Neuronal stem cell (in vitro differentiated cells): ENCODE measurements at regions not wholly inside any gene's neighbourhood (a gene's known extent, or its start where the extent isn't known, plus 50 kb on each side); places are given as distances from the start of the nearest gene placed in this dataset.

ENCODE experiments used
- DNase-seq: peaks from one replicate; pipeline ENCODE4 v3.0.0-alpha.2; 2013; ENCODE audit warnings: low spot score
- H2AFZ ChIP-seq: one replicate; pipeline ENCODE4 v1.6.1; 2013; ENCODE audit warnings: mild to moderate bottlenecking, low read length, inconsistent platforms
- H2AK5ac ChIP-seq: 2 replicates; pipeline ENCODE4 v1.6.1; 2013; ENCODE audit warnings: low read depth, mild to moderate bottlenecking, inconsistent platforms, low read length, moderate library complexity, mixed read lengths
- H2BK120ac ChIP-seq: 2 replicates; pipeline ENCODE4 v1.6.1; 2013; ENCODE audit warnings: low read depth, mild to moderate bottlenecking, inconsistent platforms, low read length, moderate library complexity, mixed read lengths
- H2BK12ac ChIP-seq: one replicate; pipeline ENCODE4 v1.6.1; 2013; ENCODE audit warnings: low read length, inconsistent platforms
- H2BK15ac ChIP-seq: 2 replicates; pipeline ENCODE4 v1.6.1; 2013; ENCODE audit warnings: mild to moderate bottlenecking, low read length, inconsistent platforms, mixed read lengths
- H2BK5ac ChIP-seq: one replicate; pipeline ENCODE4 v1.6.1; 2013; ENCODE audit warnings: inconsistent platforms, mild to moderate bottlenecking, low read length, moderate library complexity
- H3K14ac ChIP-seq: one replicate; pipeline ENCODE4 v1.6.1; 2013; ENCODE audit warnings: low read length, inconsistent platforms
- H3K18ac ChIP-seq: 2 replicates; pipeline ENCODE4 v1.6.1; 2013; ENCODE audit warnings: low read length, inconsistent platforms
- H3K23ac ChIP-seq: 2 replicates; pipeline ENCODE4 v1.6.1; 2013; ENCODE audit warnings: low read depth, mild to moderate bottlenecking, mixed read lengths, low read length, inconsistent platforms; ENCODE audit not compliant: poor library complexity
- H3K27ac ChIP-seq: replicated peaks from 3 replicates; pipeline ENCODE4 v1.5.1; 2013; ENCODE audit warnings: low read length, inconsistent platforms
- H3K27me3 ChIP-seq, 3 experiments: 2 replicates each; pipeline ENCODE4 v1.6.1; 2013; ENCODE audit warnings: low read length in 3 of 3, mild to moderate bottlenecking in 2 of 3, inconsistent platforms in 1 of 3, low read depth in 1 of 3, mixed read lengths in 1 of 3, moderate library complexity in 1 of 3; ENCODE audit not compliant: control insufficient read depth in 3 of 3, insufficient read depth in 3 of 3
- H3K36me3 ChIP-seq, 2 donors: replicated peaks in 1 of 2; 2 replicates each; pipeline ENCODE4 v1.6.1; 2013; ENCODE audit warnings: low read length in 2 of 2; ENCODE audit not compliant: control insufficient read depth in 2 of 2, insufficient read depth in 2 of 2
- H3K4ac ChIP-seq: 2 replicates; pipeline ENCODE4 v1.6.1; 2013; ENCODE audit warnings: inconsistent platforms, mild to moderate bottlenecking, low read length, moderate library complexity
- H3K4me1 ChIP-seq, 2 donors: 1 replicate in 1 of 2; 2 replicates in 1 of 2; pipeline ENCODE4 v1.6.1; 2013; ENCODE audit warnings: low read length in 2 of 2, low read depth in 1 of 2; ENCODE audit not compliant: control insufficient read depth in 2 of 2, insufficient read depth in 1 of 2
- H3K4me2 ChIP-seq: one replicate; pipeline ENCODE4 v1.6.1; 2013; ENCODE audit warnings: mild to moderate bottlenecking, low read length, inconsistent platforms; ENCODE audit not compliant: insufficient read depth, poor library complexity, severe bottlenecking
- H3K4me3 ChIP-seq, 2 donors: 2 replicates each; pipeline ENCODE4 v1.5.1; 2013; ENCODE audit warnings: low read length in 2 of 2, mild to moderate bottlenecking in 2 of 2, inconsistent platforms in 1 of 2, moderate library complexity in 1 of 2
- H3K79me1 ChIP-seq: one replicate; pipeline ENCODE4 v1.6.1; 2013; ENCODE audit warnings: low read depth, mild to moderate bottlenecking, inconsistent platforms, low read length, moderate library complexity
- H3K9ac ChIP-seq: one replicate; pipeline ENCODE4 v1.6.1; 2013; ENCODE audit warnings: mild to moderate bottlenecking, low read depth, low read length, inconsistent platforms; ENCODE audit not compliant: poor library complexity
- H3K9me3 ChIP-seq, 2 donors: replicated peaks in 1 of 2; 2 replicates each; pipeline versions ENCODE3 to v1.6.1; 2013; ENCODE audit warnings: low read length in 2 of 2, mild to moderate bottlenecking in 2 of 2, inconsistent platforms in 1 of 2, low read depth in 1 of 2, mixed read lengths in 1 of 2, moderate library complexity in 1 of 2; ENCODE audit not compliant: control insufficient read depth in 2 of 2, insufficient read depth in 1 of 2
- H4K8ac ChIP-seq: one replicate; pipeline ENCODE4 v1.6.1; 2013; ENCODE audit warnings: low read depth, mild to moderate bottlenecking, inconsistent platforms, low read length, moderate library complexity
- H4K91ac ChIP-seq: one replicate; pipeline ENCODE4 v1.6.1; 2013; ENCODE audit warnings: low read length, low read depth, mild to moderate bottlenecking, inconsistent platforms; ENCODE audit not compliant: poor library complexity
- WGBS, 2 donors: extraction: QIAGEN DNeasy Blood & Tissue Kit; methylation state at CpG; one replicate each; pipeline ENCODE4 v1.1.7; 2013; ENCODE audit warnings: missing lambda C conversion rate in 2 of 2, mixed read lengths in 1 of 2; ENCODE audit not compliant: insufficient read length in 2 of 2, insufficient replicate concordance in 1 of 2; ENCODE audit errors: extremely low coverage in 2 of 2; 5-methylcytosine and 5-hydroxymethylcytosine counted together

DNA sequence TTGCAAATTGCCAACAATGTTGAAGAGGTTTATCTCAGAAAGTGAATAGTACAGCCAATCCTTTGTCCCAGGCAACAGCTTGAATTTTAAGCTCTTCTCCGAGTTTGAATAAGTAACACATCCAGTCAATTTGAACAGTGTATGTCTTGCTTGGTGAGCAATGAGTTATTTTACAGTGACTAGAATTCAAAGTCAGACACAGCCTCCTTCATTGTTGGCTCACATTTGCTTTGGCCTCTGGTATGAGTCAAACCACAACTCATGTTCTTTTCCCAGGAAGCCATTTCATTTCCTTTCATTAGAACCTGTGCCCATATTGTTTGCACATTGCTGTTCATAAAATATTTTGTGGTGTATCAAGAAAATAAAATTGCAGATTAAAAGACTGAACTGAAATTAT is 622.0 kb upstream of the DAB2 start:
- Histone ChIP-seq H3K4me1 (no peaks in the 10 kb centered on the region), H4K91ac (no peak overlapping the region), H3K27me3 (no peaks in the 10 kb centered on the region), H2BK120ac (no peak overlapping the region), H2AK5ac (no peak overlapping the region), H2AFZ (no peak overlapping the region), H3K4me2 (no peak overlapping the region), H3K27ac (no peak overlapping the region), H2BK12ac (no peak overlapping the region), H3K79me1 (no peaks in the 10 kb centered on the region), H3K23ac (no peak overlapping the region), H3K14ac (no peak overlapping the region), H3K36me3 (no peaks in the 10 kb centered on the region), H3K18ac (no peak overlapping the region), H4K8ac (no peak overlapping the region), H3K9me3 (no peaks in the 10 kb centered on the region), H2BK5ac (no peak overlapping the region), H3K9ac (no peak overlapping the region), H3K4ac (no peak overlapping the region), H2BK15ac (no peak overlapping the region), H3K4me3 (no peak overlapping the region)
- DNase-seq: no peak
- WGBS, 2 donors: no CpG with 5 or more reads among the region's 1 CpG

DNA sequence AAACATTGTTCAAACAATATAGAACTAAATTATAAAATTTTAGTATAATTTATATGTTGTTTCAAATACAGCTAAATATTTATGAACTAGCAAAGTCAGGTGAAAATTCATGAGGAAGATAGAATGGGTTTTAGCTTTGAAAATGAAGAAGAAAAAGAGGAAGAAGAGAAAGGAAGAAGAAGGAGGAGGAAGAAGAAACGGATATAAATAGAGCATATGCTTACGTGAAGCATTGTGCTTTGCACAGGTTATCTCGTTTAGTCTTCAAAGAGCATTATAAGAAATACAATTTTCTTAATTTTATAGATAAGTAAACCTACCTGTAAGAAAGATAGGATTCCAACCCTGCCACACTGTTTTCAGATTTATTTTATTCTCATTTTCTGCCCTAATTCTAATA is 620.6 kb upstream of the DAB2 start:
- Histone ChIP-seq H3K9ac (no peak overlapping the region), H2AK5ac (no peak overlapping the region), H3K23ac (no peak overlapping the region), H3K9me3 (no peaks in the 10 kb centered on the region), H3K36me3 (no peaks in the 10 kb centered on the region), H2BK120ac (no peak overlapping the region), H3K18ac (no peak overlapping the region), H2BK15ac (no peak overlapping the region), H2AFZ (no peak overlapping the region), H3K4me1 (no peaks in the 10 kb centered on the region), H3K4me2 (no peak overlapping the region), H4K8ac (no peak overlapping the region), H2BK5ac (no peak overlapping the region), H3K79me1 (no peaks in the 10 kb centered on the region), H3K4me3 (no peak overlapping the region), H3K14ac (no peak overlapping the region), H3K27me3 (no peaks in the 10 kb centered on the region), H4K91ac (no peak overlapping the region), H3K27ac (no peak overlapping the region), H2BK12ac (no peak overlapping the region), H3K4ac (no peak overlapping the region)
- WGBS, 2 donors: no CpG with 5 or more reads among the region's 3 CpGs
- DNase-seq: no peak

DNA sequence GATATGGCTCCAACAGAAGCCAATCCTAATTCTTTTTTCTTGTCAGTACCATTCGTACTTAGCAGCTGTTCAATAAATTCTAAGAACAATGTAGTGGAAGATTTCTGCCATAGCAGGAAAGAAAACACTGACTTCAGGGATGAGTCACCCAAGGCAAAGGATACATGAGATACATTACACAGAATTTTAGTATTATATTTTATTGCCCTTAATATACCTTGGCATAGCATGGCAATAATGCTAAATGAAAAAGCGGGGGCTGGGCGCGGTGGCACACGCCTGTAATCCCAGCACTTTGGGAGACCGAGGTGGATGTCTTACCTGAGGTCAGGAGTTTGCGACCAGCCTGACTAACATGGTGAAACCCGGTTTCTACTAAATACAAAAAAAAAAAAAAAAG is 619.1 kb upstream of the DAB2 start:
- Histone ChIP-seq H3K36me3 (no peaks in the 10 kb centered on the region), H4K91ac (no peak overlapping the region), H3K4me1 (no peaks in the 10 kb centered on the region), H3K4ac (no peak overlapping the region), H3K23ac (no peak overlapping the region), H3K79me1 (no peaks in the 10 kb centered on the region), H2AK5ac (no peak overlapping the region), H3K9me3 (no peaks in the 10 kb centered on the region), H2BK120ac (no peak overlapping the region), H3K27me3 (no peaks in the 10 kb centered on the region), H2BK12ac (no peak overlapping the region), H3K4me2 (no peak overlapping the region), H2BK5ac (no peak overlapping the region), H3K14ac (no peak overlapping the region), H4K8ac (no peak overlapping the region), H2BK15ac (no peak overlapping the region), H3K18ac (no peak overlapping the region), H2AFZ (no peak overlapping the region), H3K27ac (no peak overlapping the region), H3K4me3 (no peak overlapping the region), H3K9ac (no peak overlapping the region)
- WGBS, 2 donors: no CpG with 5 or more reads among the region's 8 CpGs
- no peak for DNase-seq

DNA sequence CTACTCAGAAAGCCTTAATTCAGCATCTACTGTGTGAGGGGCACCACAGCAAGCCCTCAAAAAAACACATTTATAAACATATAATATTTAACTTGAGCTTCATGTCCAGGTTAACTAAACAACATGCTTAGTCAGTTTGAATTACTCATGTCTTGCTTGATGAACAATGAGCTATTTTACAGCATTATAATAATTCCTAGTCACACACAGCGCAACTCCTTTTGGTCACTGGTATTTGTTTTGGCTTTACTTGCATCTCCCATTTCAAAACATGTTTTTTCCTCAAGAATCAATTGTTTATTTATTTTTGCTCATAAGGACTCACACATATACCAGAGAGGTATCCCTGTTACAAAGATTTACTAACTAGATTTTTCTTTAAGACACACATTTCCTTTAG is 616.7 kb upstream of the DAB2 start:
- H3K27me3 ChIP-seq: no peaks in the 10 kb centered on the region
- no peak overlapping the region for H2AFZ ChIP-seq
- no peak overlapping the region for H2BK120ac ChIP-seq
- no peaks in the 10 kb centered on the region for H3K36me3 ChIP-seq
- H3K79me1 ChIP-seq: no peaks in the 10 kb centered on the region
- H3K4ac ChIP-seq: no peak overlapping the region
- no peak overlapping the region for H3K4me3 ChIP-seq
- H3K9ac ChIP-seq: no peak overlapping the region
- H3K18ac ChIP-seq: no peak overlapping the region
- no CpG with 5 or more reads among the region's 1 CpG for WGBS, 2 donors
- H3K4me2 ChIP-seq: no peak overlapping the region
- no peaks in the 10 kb centered on the region for H3K9me3 ChIP-seq
- H3K4me1 ChIP-seq: no peaks in the 10 kb centered on the region
- no peak overlapping the region for H2BK5ac ChIP-seq
- no peak overlapping the region for H2BK12ac ChIP-seq
- DNase-seq: no peak
- H3K14ac ChIP-seq: no peak overlapping the region
- H2BK15ac ChIP-seq: no peak overlapping the region
- H3K23ac ChIP-seq: no peak overlapping the region
- no peak overlapping the region for H4K91ac ChIP-seq
- no peak overlapping the region for H4K8ac ChIP-seq
- H2AK5ac ChIP-seq: no peak overlapping the region
- no peak overlapping the region for H3K27ac ChIP-seq
